GM23338 (cell line): ENCODE measurements at regions not wholly inside any gene's neighbourhood (a gene's known extent, or its start where the extent isn't known, plus 50 kb on each side); places are given as distances from the start of the nearest gene placed in this dataset.

Experiments
- ATAC-seq: fragments of 200-7000 bp; cut with Tn5 transposase; 3 replicates; pipeline ENCODE4 v1.9.1; 2020
- DNase-seq: peaks from one replicate; pipeline ENCODE4 v3.0.0-alpha.2; 2015; ENCODE audit warnings: low spot score
- H2AFZ ChIP-seq: fragments of 200-600 bp; sonication (generic); 2 replicates; pipeline ENCODE4 v1.8.0; 2016; ENCODE audit warnings: antibody characterized with exemption, mild to moderate bottlenecking, moderate library complexity
- H3F3A ChIP-seq: fragments of 200-600 bp; sonication (generic); replicated peaks from 2 replicates; pipeline ENCODE4 v1.8.0; 2017; ENCODE audit warnings: antibody characterized with exemption, mixed run types, low read depth
- H3K27ac ChIP-seq: fragments of 200-600 bp; sonication (generic); 2 replicates; pipeline ENCODE4 v1.6.1; 2016; ENCODE audit warnings: low read depth
- H3K27me3 ChIP-seq: fragments of 200-600 bp; sonication (generic); 2 replicates; pipeline ENCODE4 v1.8.0; 2016; ENCODE audit warnings: mild to moderate bottlenecking, mixed run types, moderate library complexity; ENCODE audit not compliant: insufficient read depth
- H3K36me3 ChIP-seq: fragments of 200-600 bp; sonication (generic); 2 replicates; pipeline ENCODE4 v1.8.0; 2016; ENCODE audit warnings: mild to moderate bottlenecking; ENCODE audit not compliant: insufficient read depth
- H3K4me1 ChIP-seq: fragments of 200-600 bp; sonication (generic); 2 replicates; pipeline ENCODE4 v1.8.0; 2016; ENCODE audit warnings: mild to moderate bottlenecking, moderate library complexity; ENCODE audit not compliant: insufficient read depth
- H3K4me2 ChIP-seq: fragments of 200-600 bp; sonication (generic); 2 replicates; pipeline ENCODE4 v1.7.1; 2017; ENCODE audit warnings: mixed run types
- H3K4me3 ChIP-seq: fragments of 200-600 bp; sonication (generic); 2 replicates; pipeline ENCODE4 v1.6.1; 2016; ENCODE audit warnings: mixed run types
- H3K79me2 ChIP-seq: fragments of 200-600 bp; sonication (generic); replicated peaks from 2 replicates; pipeline ENCODE4 v1.8.0; 2017; ENCODE audit warnings: mild to moderate bottlenecking; ENCODE audit not compliant: insufficient read depth
- H3K9me2 ChIP-seq: fragments of 200-600 bp; sonication (generic); 2 replicates; pipeline ENCODE4 v1.8.0; 2017; ENCODE audit not compliant: insufficient read depth
- H4K20me1 ChIP-seq: fragments of 200-600 bp; sonication (generic); replicated peaks from 2 replicates; pipeline ENCODE4 v1.8.0; 2017; ENCODE audit warnings: mild to moderate bottlenecking; ENCODE audit not compliant: insufficient read depth
- H3K27ac Mint-ChIP-seq: 2 replicates; pipeline ENCODE4 v1.8.0; 2020; ENCODE audit warnings: inconsistent platforms, mild to moderate bottlenecking, moderate library complexity, mixed read lengths
- H3K27me3 Mint-ChIP-seq: 3 replicates; pipeline ENCODE4 v1.8.0; 2022; ENCODE audit warnings: low read depth, mild to moderate bottlenecking, moderate library complexity, mixed read lengths, inconsistent platforms; ENCODE audit not compliant: insufficient read depth, poor library complexity
- H3K36me3 Mint-ChIP-seq: 3 replicates; pipeline ENCODE4 v1.8.0; 2021; ENCODE audit warnings: low read depth, mild to moderate bottlenecking, inconsistent platforms, moderate library complexity, mixed read lengths
- H3K4me1 Mint-ChIP-seq: 3 replicates; pipeline ENCODE4 v1.8.0; 2020; ENCODE audit warnings: mild to moderate bottlenecking, inconsistent platforms, mixed read lengths
- H3K4me3 Mint-ChIP-seq: 3 replicates; pipeline ENCODE4 v1.8.0; 2021; ENCODE audit warnings: moderate library complexity, mild to moderate bottlenecking, inconsistent platforms, mixed read lengths
- H3K9me3 Mint-ChIP-seq: 3 replicates; pipeline ENCODE4 v1.8.0; 2020; ENCODE audit warnings: moderate library complexity, mild to moderate bottlenecking, inconsistent platforms, mixed read lengths
- CREB1 ChIP-seq: fragments of 250-450 bp; sonication (Bioruptor Pico); IDR thresholded peaks from 2 replicates; pipeline ENCODE4 v1.5.0; 2020; ENCODE audit warnings: low read depth, mild to moderate bottlenecking, moderate library complexity
- EZH2 ChIP-seq: fragments of 200-600 bp; sonication (generic); IDR thresholded peaks from one replicate; pipeline ENCODE4 v1.8.0; 2017; ENCODE audit warnings: antibody characterized with exemption, mild to moderate bottlenecking, low read depth; ENCODE audit not compliant: unreplicated experiment
- EZH2phosphoT487 ChIP-seq: fragments of 200-600 bp; sonication (generic); IDR thresholded peaks from one replicate; pipeline ENCODE4 v1.8.1; 2018; ENCODE audit warnings: antibody characterized with exemption; ENCODE audit not compliant: unreplicated experiment
- JUNB ChIP-seq: IDR thresholded peaks from one replicate; pipeline ENCODE4 v1.6.1; 2016; ENCODE audit warnings: antibody characterized with exemption; ENCODE audit not compliant: unreplicated experiment
- NANOG ChIP-seq: IDR thresholded peaks from 2 replicates; pipeline ENCODE4 v1.6.1; 2016; ENCODE audit warnings: antibody characterized with exemption, borderline replicate concordance
- POLR2AphosphoS5 ChIP-seq: IDR thresholded peaks from 2 replicates; pipeline ENCODE4 v1.6.1; 2016; ENCODE audit warnings: antibody characterized with exemption, low read depth
- STAT1 ChIP-seq: IDR thresholded peaks from one replicate; pipeline ENCODE4 v1.6.1; 2016; ENCODE audit warnings: antibody characterized with exemption; ENCODE audit not compliant: unreplicated experiment
- ZNF114 ChIP-seq: fragments of 250-450 bp; sonication (Bioruptor Pico); IDR thresholded peaks from 2 replicates; pipeline ENCODE4 v1.5.0; 2020; ENCODE audit warnings: mild to moderate bottlenecking, moderate library complexity
- ZNF331 ChIP-seq: fragments of 250-450 bp; sonication (Bioruptor Pico); IDR thresholded peaks from 2 replicates; pipeline ENCODE4 v1.5.0; 2020; ENCODE audit warnings: low read depth, mild to moderate bottlenecking, moderate library complexity
- ZNF462 ChIP-seq: fragments of 250-450 bp; sonication (Bioruptor Pico); IDR thresholded peaks from 2 replicates; pipeline ENCODE4 v1.5.0; 2020; ENCODE audit warnings: mild to moderate bottlenecking, moderate library complexity
- TF ChIP-seq, protein P1 (sequence below): IDR thresholded peaks from 2 replicates; pipeline ENCODE4 v1.6.1; 2016; ENCODE audit warnings: antibody characterized with exemption
- TF ChIP-seq, protein P2 (sequence below): IDR thresholded peaks from one replicate; pipeline ENCODE4 v1.6.1; 2018; ENCODE audit warnings: antibody characterized with exemption; ENCODE audit not compliant: unreplicated experiment
- TF ChIP-seq, protein P3 (sequence below), 2 experiments: fragments of 200-600 bp in 1 of 2; sonication (generic) in 1 of 2; conservative IDR thresholded peaks; 2 replicates each; pipeline versions ENCODE4 v1.5.1 to v1.6.1; 2016 to 2017; ENCODE audit warnings: antibody characterized with exemption in 2 of 2, low read depth in 2 of 2, mild to moderate bottlenecking in 2 of 2, moderate library complexity in 1 of 2

GRCh38 chr12:124120739-124121138, 147.7 kb downstream of the ZNF664 start:
- no peak overlapping the region for H3K27ac Mint-ChIP-seq
- Histone ChIP-seq H4K20me1 (no peaks in the 10 kb centered on the region), H3K36me3 (no peaks in the 10 kb centered on the region; the same call in 1 of the 2 replicates), H2AFZ (peak overlapping the region; percentile 1; the same call in 1 of the 2 replicates), H3K4me3 (no peak overlapping the region), H3F3A (0 out of 2 replicates have a peak, but pooled peaks cover 9% of the 10 kb centered on the region), H3K27me3 (no peaks in the 10 kb centered on the region), H3K4me2 (no peak overlapping the region), H3K79me2 (no peaks in the 10 kb centered on the region), H3K27ac (no peak overlapping the region), H3K9me2 (no peaks in the 10 kb centered on the region), H3K4me1 (peaks cover 33% of the 10 kb centered on the region)
- peaks cover 24% of the 10 kb centered on the region for H3K4me1 Mint-ChIP-seq
- peaks cover 1% of the 10 kb centered on the region; the same call in 1 of the 3 replicates for H3K36me3 Mint-ChIP-seq
- peaks cover 14% of the 10 kb centered on the region for H3K27me3 Mint-ChIP-seq
- peaks cover 1% of the 10 kb centered on the region; the same call in 1 of the 3 replicates for H3K9me3 Mint-ChIP-seq
- ATAC-seq: no peak
- no peak overlapping the region for H3K4me3 Mint-ChIP-seq
- no peak for DNase-seq
- TF ChIP-seq NANOG (no peak), EZH2phosphoT487 (no peak), STAT1 (no peak), POLR2AphosphoS5 (no peak), ZNF114 (CRISPR knock-in tag) (no peak), ZNF331 (no peak), CREB1 (CRISPR knock-in tag) (no peak), JUNB (no peak), EZH2 (no peak), ZNF462 (CRISPR knock-in tag) (no peak)
- TF ChIP-seq, protein P1, sequence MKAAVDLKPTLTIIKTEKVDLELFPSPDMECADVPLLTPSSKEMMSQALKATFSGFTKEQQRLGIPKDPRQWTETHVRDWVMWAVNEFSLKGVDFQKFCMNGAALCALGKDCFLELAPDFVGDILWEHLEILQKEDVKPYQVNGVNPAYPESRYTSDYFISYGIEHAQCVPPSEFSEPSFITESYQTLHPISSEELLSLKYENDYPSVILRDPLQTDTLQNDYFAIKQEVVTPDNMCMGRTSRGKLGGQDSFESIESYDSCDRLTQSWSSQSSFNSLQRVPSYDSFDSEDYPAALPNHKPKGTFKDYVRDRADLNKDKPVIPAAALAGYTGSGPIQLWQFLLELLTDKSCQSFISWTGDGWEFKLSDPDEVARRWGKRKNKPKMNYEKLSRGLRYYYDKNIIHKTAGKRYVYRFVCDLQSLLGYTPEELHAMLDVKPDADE: no peak
- TF ChIP-seq, protein P2, sequence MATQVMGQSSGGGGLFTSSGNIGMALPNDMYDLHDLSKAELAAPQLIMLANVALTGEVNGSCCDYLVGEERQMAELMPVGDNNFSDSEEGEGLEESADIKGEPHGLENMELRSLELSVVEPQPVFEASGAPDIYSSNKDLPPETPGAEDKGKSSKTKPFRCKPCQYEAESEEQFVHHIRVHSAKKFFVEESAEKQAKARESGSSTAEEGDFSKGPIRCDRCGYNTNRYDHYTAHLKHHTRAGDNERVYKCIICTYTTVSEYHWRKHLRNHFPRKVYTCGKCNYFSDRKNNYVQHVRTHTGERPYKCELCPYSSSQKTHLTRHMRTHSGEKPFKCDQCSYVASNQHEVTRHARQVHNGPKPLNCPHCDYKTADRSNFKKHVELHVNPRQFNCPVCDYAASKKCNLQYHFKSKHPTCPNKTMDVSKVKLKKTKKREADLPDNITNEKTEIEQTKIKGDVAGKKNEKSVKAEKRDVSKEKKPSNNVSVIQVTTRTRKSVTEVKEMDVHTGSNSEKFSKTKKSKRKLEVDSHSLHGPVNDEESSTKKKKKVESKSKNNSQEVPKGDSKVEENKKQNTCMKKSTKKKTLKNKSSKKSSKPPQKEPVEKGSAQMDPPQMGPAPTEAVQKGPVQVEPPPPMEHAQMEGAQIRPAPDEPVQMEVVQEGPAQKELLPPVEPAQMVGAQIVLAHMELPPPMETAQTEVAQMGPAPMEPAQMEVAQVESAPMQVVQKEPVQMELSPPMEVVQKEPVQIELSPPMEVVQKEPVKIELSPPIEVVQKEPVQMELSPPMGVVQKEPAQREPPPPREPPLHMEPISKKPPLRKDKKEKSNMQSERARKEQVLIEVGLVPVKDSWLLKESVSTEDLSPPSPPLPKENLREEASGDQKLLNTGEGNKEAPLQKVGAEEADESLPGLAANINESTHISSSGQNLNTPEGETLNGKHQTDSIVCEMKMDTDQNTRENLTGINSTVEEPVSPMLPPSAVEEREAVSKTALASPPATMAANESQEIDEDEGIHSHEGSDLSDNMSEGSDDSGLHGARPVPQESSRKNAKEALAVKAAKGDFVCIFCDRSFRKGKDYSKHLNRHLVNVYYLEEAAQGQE: no peak
- TF ChIP-seq, protein P3, sequence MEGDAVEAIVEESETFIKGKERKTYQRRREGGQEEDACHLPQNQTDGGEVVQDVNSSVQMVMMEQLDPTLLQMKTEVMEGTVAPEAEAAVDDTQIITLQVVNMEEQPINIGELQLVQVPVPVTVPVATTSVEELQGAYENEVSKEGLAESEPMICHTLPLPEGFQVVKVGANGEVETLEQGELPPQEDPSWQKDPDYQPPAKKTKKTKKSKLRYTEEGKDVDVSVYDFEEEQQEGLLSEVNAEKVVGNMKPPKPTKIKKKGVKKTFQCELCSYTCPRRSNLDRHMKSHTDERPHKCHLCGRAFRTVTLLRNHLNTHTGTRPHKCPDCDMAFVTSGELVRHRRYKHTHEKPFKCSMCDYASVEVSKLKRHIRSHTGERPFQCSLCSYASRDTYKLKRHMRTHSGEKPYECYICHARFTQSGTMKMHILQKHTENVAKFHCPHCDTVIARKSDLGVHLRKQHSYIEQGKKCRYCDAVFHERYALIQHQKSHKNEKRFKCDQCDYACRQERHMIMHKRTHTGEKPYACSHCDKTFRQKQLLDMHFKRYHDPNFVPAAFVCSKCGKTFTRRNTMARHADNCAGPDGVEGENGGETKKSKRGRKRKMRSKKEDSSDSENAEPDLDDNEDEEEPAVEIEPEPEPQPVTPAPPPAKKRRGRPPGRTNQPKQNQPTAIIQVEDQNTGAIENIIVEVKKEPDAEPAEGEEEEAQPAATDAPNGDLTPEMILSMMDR (conservative IDR thresholded peaks at IDR 0.05; ENCODE audit: low read depth in 2 of 2): no peak
